ENCODE measurements at regions not wholly inside any gene's neighbourhood (a gene's known extent, or its start where the extent isn't known, plus 50 kb on each side); places are given as distances from the start of the nearest gene placed in this dataset.

GRCh38 chr1:217105437-217105836 is 382.2 kb upstream of the ESRRG start:
- no peak overlapping the region for H3K4me2 ChIP-seq (ENCODE audit: low read length)
- H3K27me3 ChIP-seq (ENCODE audit: control insufficient read depth, insufficient read depth, low read length): no peaks in the 10 kb centered on the region
- H3K9ac ChIP-seq (ENCODE audit: low read depth, low read length): no peak overlapping the region
- no peaks in the 10 kb centered on the region for H3K9me3 ChIP-seq (replicated peaks; ENCODE audit: low read length)
- no peaks in the 10 kb centered on the region for H3K4me1 ChIP-seq (ENCODE audit: control insufficient read depth, insufficient read depth, low read length)
- H3K4me3 ChIP-seq (ENCODE audit: low read length): no peak overlapping the region
- no peaks in the 10 kb centered on the region for H3K36me3 ChIP-seq (ENCODE audit: insufficient read depth, low read length)

- no peaks in the 10 kb centered on the region for H3K27me3 ChIP-seq (ENCODE audit: control insufficient read depth, insufficient read depth, low read length)
- H3K4me1 ChIP-seq (ENCODE audit: control insufficient read depth, insufficient read depth, low read length): no peaks in the 10 kb centered on the region
- H3K9me3 ChIP-seq (replicated peaks; ENCODE audit: low read length): no peaks in the 10 kb centered on the region
- H3K4me3 ChIP-seq (ENCODE audit: low read length): no peak overlapping the region
- H3K9ac ChIP-seq (ENCODE audit: low read depth, low read length): no peak overlapping the region
- H3K4me2 ChIP-seq (ENCODE audit: low read length): no peak overlapping the region
- H3K36me3 ChIP-seq (ENCODE audit: insufficient read depth, low read length): no peaks in the 10 kb centered on the region
These were observed 374.6 kb upstream of the ESRRG start for GRCh38 chr1:217097819-217098218.

GRCh38 chr1:217096200-217096599 is 373.0 kb upstream of the ESRRG start:
- Histone ChIP-seq H3K9ac (ENCODE audit: low read depth, low read length) (no peak overlapping the region), H3K4me2 (ENCODE audit: low read length) (no peak overlapping the region), H3K4me1 (ENCODE audit: control insufficient read depth, insufficient read depth, low read length) (peaks cover 6% of the 10 kb centered on the region)

GRCh38 chr1:217095050-217095622 is 371.9 kb upstream of the ESRRG start:
- Histone ChIP-seq H3K36me3 (ENCODE audit: insufficient read depth, low read length) (no peaks in the 10 kb centered on the region), H3K9me3 (replicated peaks; ENCODE audit: low read length) (no peaks in the 10 kb centered on the region)

More at GRCh38 chr1:217096200-217096599, 373.0 kb upstream of the ESRRG start:
- no peaks in the 10 kb centered on the region for H3K9me3 ChIP-seq (replicated peaks; ENCODE audit: low read length)
- H3K27me3 ChIP-seq (ENCODE audit: control insufficient read depth, insufficient read depth, low read length): no peaks in the 10 kb centered on the region
- no peak overlapping the region for H3K4me3 ChIP-seq (ENCODE audit: low read length)
- no peaks in the 10 kb centered on the region for H3K36me3 ChIP-seq (ENCODE audit: insufficient read depth, low read length)

GRCh38 chr1:217091561-217091960 is 368.3 kb upstream of the ESRRG start:
- H3K9me3 ChIP-seq (replicated peaks; ENCODE audit: low read length): no peaks in the 10 kb centered on the region
- H3K27me3 ChIP-seq (ENCODE audit: control insufficient read depth, insufficient read depth, low read length): no peaks in the 10 kb centered on the region
- no peaks in the 10 kb centered on the region for H3K36me3 ChIP-seq (ENCODE audit: insufficient read depth, low read length)
- H3K9ac ChIP-seq (ENCODE audit: low read depth, low read length): no peak overlapping the region
- peak overlapping the region; percentile 96 for H3K4me2 ChIP-seq (ENCODE audit: low read length)
- H3K4me3 ChIP-seq (ENCODE audit: low read length): no peak overlapping the region
- H3K4me1 ChIP-seq (ENCODE audit: control insufficient read depth, insufficient read depth, low read length): peaks cover 29% of the 10 kb centered on the region

More at GRCh38 chr1:217095050-217095622, 371.9 kb upstream of the ESRRG start:
- no peak overlapping the region for H3K4me3 ChIP-seq (ENCODE audit: low read length)
- H3K9ac ChIP-seq (ENCODE audit: low read depth, low read length): no peak overlapping the region
- no peak overlapping the region for H3K4me2 ChIP-seq (ENCODE audit: low read length)
- H3K27me3 ChIP-seq (ENCODE audit: control insufficient read depth, insufficient read depth, low read length): no peaks in the 10 kb centered on the region
- H3K4me1 ChIP-seq (ENCODE audit: control insufficient read depth, insufficient read depth, low read length): peaks cover 17% of the 10 kb centered on the region

GRCh38 chr1:217090060-217090911 is 367.1 kb upstream of the ESRRG start:
- H3K36me3 ChIP-seq (ENCODE audit: insufficient read depth, low read length): no peaks in the 10 kb centered on the region
- H3K27me3 ChIP-seq (ENCODE audit: control insufficient read depth, insufficient read depth, low read length): no peaks in the 10 kb centered on the region
- H3K9ac ChIP-seq (ENCODE audit: low read depth, low read length): peak overlapping the region; percentile 90
- peak overlapping the region; percentile 96 for H3K4me2 ChIP-seq (ENCODE audit: low read length)
- H3K4me1 ChIP-seq (ENCODE audit: control insufficient read depth, insufficient read depth, low read length): peaks cover 29% of the 10 kb centered on the region
- no peaks in the 10 kb centered on the region for H3K9me3 ChIP-seq (replicated peaks; ENCODE audit: low read length)
- peak overlapping the region; percentile 75 for H3K4me3 ChIP-seq (ENCODE audit: low read length)

GRCh38 chr1:217089361-217090014 is 366.3 kb upstream of the ESRRG start:
- no peaks in the 10 kb centered on the region for H3K36me3 ChIP-seq (ENCODE audit: insufficient read depth, low read length)
- H3K27me3 ChIP-seq (ENCODE audit: control insufficient read depth, insufficient read depth, low read length): no peaks in the 10 kb centered on the region
- H3K4me2 ChIP-seq (ENCODE audit: low read length): peak overlapping the region; percentile 96
- H3K9ac ChIP-seq (ENCODE audit: low read depth, low read length): peak overlapping the region; percentile 90
- H3K4me1 ChIP-seq (ENCODE audit: control insufficient read depth, insufficient read depth, low read length): peaks cover 29% of the 10 kb centered on the region
- H3K9me3 ChIP-seq (replicated peaks; ENCODE audit: low read length): no peaks in the 10 kb centered on the region
- peak overlapping the region; percentile 75 for H3K4me3 ChIP-seq (ENCODE audit: low read length)

GRCh38 chr1:217088521-217089284 is 365.5 kb upstream of the ESRRG start:
- H3K9me3 ChIP-seq (replicated peaks; ENCODE audit: low read length): no peaks in the 10 kb centered on the region
- peak overlapping the region; percentile 96 for H3K4me2 ChIP-seq (ENCODE audit: low read length)
- no peaks in the 10 kb centered on the region for H3K36me3 ChIP-seq (ENCODE audit: insufficient read depth, low read length)
- H3K27me3 ChIP-seq (ENCODE audit: control insufficient read depth, insufficient read depth, low read length): no peaks in the 10 kb centered on the region
- H3K4me3 ChIP-seq (ENCODE audit: low read length): peak overlapping the region; percentile 75
- H3K9ac ChIP-seq (ENCODE audit: low read depth, low read length): peak overlapping the region; percentile 90
- peaks cover 29% of the 10 kb centered on the region for H3K4me1 ChIP-seq (ENCODE audit: control insufficient read depth, insufficient read depth, low read length)

- Histone ChIP-seq H3K4me3 (ENCODE audit: low read length) (no peak overlapping the region), H3K4me1 (ENCODE audit: control insufficient read depth, insufficient read depth, low read length) (peaks cover 29% of the 10 kb centered on the region), H3K9ac (ENCODE audit: low read depth, low read length) (no peak overlapping the region), H3K4me2 (ENCODE audit: low read length) (peak overlapping the region; percentile 96), H3K27me3 (ENCODE audit: control insufficient read depth, insufficient read depth, low read length) (no peaks in the 10 kb centered on the region), H3K9me3 (replicated peaks; ENCODE audit: low read length) (no peaks in the 10 kb centered on the region), H3K36me3 (ENCODE audit: insufficient read depth, low read length) (no peaks in the 10 kb centered on the region)
These were observed 364.8 kb upstream of the ESRRG start for GRCh38 chr1:217088011-217088410.

- peaks cover 18% of the 10 kb centered on the region for H3K27me3 ChIP-seq (ENCODE audit: control insufficient read depth, insufficient read depth, low read length)
- H3K9me3 ChIP-seq (replicated peaks; ENCODE audit: low read length): no peaks in the 10 kb centered on the region
- H3K36me3 ChIP-seq (ENCODE audit: insufficient read depth, low read length): no peaks in the 10 kb centered on the region
- H3K9ac ChIP-seq (ENCODE audit: low read depth, low read length): no peak overlapping the region
- no peaks in the 10 kb centered on the region for H3K4me1 ChIP-seq (ENCODE audit: control insufficient read depth, insufficient read depth, low read length)
- H3K4me2 ChIP-seq (ENCODE audit: low read length): no peak overlapping the region
- no peak overlapping the region for H3K4me3 ChIP-seq (ENCODE audit: low read length)
These were observed 356.4 kb upstream of the ESRRG start for GRCh38 chr1:217079584-217079983.

- Histone ChIP-seq H3K27me3 (ENCODE audit: control insufficient read depth, insufficient read depth, low read length) (peaks cover 18% of the 10 kb centered on the region), H3K9me3 (replicated peaks; ENCODE audit: low read length) (no peaks in the 10 kb centered on the region), H3K4me3 (ENCODE audit: low read length) (no peak overlapping the region), H3K4me2 (ENCODE audit: low read length) (no peak overlapping the region), H3K9ac (ENCODE audit: low read depth, low read length) (no peak overlapping the region), H3K36me3 (ENCODE audit: insufficient read depth, low read length) (no peaks in the 10 kb centered on the region), H3K4me1 (ENCODE audit: control insufficient read depth, insufficient read depth, low read length) (no peaks in the 10 kb centered on the region)
These were observed 355.7 kb upstream of the ESRRG start for GRCh38 chr1:217078959-217079358.

Measured in skeletal muscle satellite cell (primary cell).